Glutamatergic neuron (in vitro differentiated cells): ENCODE measurements at regions not wholly inside any gene's neighbourhood (a gene's known extent, or its start where the extent isn't known, plus 50 kb on each side); places are given as distances from the start of the nearest gene placed in this dataset.

Experiments used
- DNase-seq: peaks from one replicate; pipeline ENCODE4 v3.0.0; 2022
- H3K27ac Mint-ChIP-seq: one replicate; pipeline ENCODE4 v1.8.0; 2020; ENCODE audit warnings: mild to moderate bottlenecking, mixed read lengths, inconsistent platforms; ENCODE audit not compliant: unreplicated experiment
- H3K27me3 Mint-ChIP-seq: one replicate; pipeline ENCODE4 v1.8.0; 2020; ENCODE audit warnings: mild to moderate bottlenecking, moderate library complexity, mixed read lengths, inconsistent platforms; ENCODE audit not compliant: unreplicated experiment
- H3K36me3 Mint-ChIP-seq: one replicate; pipeline ENCODE4 v1.8.0; 2020; ENCODE audit warnings: mild to moderate bottlenecking, mixed read lengths, inconsistent platforms; ENCODE audit not compliant: unreplicated experiment
- H3K4me1 Mint-ChIP-seq: one replicate; pipeline ENCODE4 v1.8.0; 2020; ENCODE audit warnings: mild to moderate bottlenecking, low read depth, mixed read lengths, inconsistent platforms; ENCODE audit not compliant: unreplicated experiment
- H3K4me3 Mint-ChIP-seq: one replicate; pipeline ENCODE4 v1.8.0; 2020; ENCODE audit warnings: mild to moderate bottlenecking, mixed read lengths, inconsistent platforms; ENCODE audit not compliant: unreplicated experiment
- H3K9me3 Mint-ChIP-seq: one replicate; pipeline ENCODE4 v1.8.0; 2020; ENCODE audit warnings: mild to moderate bottlenecking, moderate library complexity, mixed read lengths, inconsistent platforms; ENCODE audit not compliant: unreplicated experiment
- TF ChIP-seq, protein P1 (sequence below): fragments of 200-600 bp; sonication (generic); IDR thresholded peaks from one replicate; pipeline ENCODE4 v1.5.0; 2021; ENCODE audit not compliant: partially characterized antibody, unreplicated experiment

DNA sequence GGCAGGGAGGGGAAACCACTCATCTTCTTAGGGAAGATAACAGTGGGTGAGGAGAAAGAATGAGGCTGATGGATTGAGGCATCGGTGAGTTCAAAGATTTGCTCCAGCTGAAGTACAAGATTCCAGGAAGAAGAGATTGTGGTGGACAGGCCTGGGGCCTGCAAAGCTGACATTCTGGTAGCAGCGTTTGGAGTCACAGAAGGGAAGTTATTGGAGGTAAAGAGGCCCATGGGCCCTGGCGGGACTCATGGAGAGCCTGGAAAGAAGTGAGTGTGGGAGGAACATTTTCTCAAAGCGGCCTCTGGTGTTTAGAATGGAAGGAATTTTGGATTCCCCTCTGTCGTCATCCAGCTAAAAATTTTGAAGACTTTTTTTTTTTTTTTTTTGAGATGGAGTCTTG is 160.0 kb upstream of the KLF6 start:
- Mint-ChIP-seq H3K27ac (no peak overlapping the region), H3K9me3 (peaks cover 4% of the 10 kb centered on the region), H3K27me3 (peaks cover 4% of the 10 kb centered on the region), H3K4me3 (no peak overlapping the region), H3K36me3 (no peaks in the 10 kb centered on the region), H3K4me1 (no peaks in the 10 kb centered on the region)
- no peak for DNase-seq
- TF ChIP-seq, protein P1, sequence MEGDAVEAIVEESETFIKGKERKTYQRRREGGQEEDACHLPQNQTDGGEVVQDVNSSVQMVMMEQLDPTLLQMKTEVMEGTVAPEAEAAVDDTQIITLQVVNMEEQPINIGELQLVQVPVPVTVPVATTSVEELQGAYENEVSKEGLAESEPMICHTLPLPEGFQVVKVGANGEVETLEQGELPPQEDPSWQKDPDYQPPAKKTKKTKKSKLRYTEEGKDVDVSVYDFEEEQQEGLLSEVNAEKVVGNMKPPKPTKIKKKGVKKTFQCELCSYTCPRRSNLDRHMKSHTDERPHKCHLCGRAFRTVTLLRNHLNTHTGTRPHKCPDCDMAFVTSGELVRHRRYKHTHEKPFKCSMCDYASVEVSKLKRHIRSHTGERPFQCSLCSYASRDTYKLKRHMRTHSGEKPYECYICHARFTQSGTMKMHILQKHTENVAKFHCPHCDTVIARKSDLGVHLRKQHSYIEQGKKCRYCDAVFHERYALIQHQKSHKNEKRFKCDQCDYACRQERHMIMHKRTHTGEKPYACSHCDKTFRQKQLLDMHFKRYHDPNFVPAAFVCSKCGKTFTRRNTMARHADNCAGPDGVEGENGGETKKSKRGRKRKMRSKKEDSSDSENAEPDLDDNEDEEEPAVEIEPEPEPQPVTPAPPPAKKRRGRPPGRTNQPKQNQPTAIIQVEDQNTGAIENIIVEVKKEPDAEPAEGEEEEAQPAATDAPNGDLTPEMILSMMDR = no peak

DNA sequence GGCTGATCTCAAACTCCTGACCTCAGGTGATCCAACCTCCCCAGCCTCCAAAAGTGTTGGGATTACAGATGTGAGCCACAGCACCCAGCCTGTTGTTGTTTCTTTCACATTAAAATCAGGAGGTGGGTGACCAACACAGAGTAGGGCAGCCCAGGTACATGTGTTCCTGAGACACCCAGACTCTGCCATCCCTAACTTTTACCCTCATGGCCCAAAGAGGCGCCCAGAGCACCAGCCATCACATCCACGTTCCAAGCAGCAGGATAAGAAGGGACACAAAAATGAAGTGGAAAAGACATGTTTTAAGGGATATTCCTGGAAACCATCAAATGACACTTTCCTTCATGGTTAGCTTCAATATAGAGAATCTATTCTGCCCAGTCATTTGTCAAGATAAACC is 159.6 kb upstream of the KLF6 start:
- peaks cover 4% of the 10 kb centered on the region for H3K27me3 Mint-ChIP-seq
- H3K4me1 Mint-ChIP-seq = no peaks in the 10 kb centered on the region
- no peak for DNase-seq
- TF ChIP-seq, protein P1 = no peak
- no peak overlapping the region for H3K27ac Mint-ChIP-seq
- H3K9me3 Mint-ChIP-seq = peaks cover 4% of the 10 kb centered on the region
- H3K36me3 Mint-ChIP-seq = no peaks in the 10 kb centered on the region
- no peak overlapping the region for H3K4me3 Mint-ChIP-seq

DNA sequence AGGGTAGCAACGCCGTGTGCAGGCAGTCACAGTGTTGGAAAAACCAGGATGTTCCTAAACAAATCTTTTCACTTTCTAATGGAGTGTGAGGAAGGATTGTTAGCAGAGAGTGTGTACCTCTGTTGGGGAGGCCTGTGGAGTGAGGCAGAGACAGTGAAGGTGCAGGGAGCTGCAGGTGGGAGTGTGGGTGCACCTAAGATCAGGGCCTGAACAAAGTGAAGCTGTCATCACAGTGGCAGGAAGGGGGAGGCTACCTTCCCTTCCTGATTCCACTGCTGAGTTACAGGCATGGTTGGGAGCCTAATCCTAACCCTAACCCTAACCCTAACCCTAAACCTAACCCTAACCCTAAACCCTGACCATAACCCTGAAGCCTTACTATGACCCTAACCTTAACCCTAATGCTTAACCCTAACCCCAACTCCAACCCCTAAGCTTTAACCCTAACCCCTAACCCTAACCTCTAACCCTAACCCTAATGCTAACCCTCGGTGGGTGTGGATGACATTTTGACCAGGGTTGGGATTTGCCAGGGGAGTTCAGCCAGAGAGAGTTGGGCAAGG is 158.8 kb upstream of the KLF6 start:
- H3K4me3 Mint-ChIP-seq = no peak overlapping the region
- TF ChIP-seq, protein P1 = no peak
- peaks cover 4% of the 10 kb centered on the region for H3K9me3 Mint-ChIP-seq
- H3K27me3 Mint-ChIP-seq = peaks cover 2% of the 10 kb centered on the region
- DNase-seq = no peak
- H3K4me1 Mint-ChIP-seq = no peaks in the 10 kb centered on the region
- H3K27ac Mint-ChIP-seq = no peak overlapping the region
- no peaks in the 10 kb centered on the region for H3K36me3 Mint-ChIP-seq

DNA sequence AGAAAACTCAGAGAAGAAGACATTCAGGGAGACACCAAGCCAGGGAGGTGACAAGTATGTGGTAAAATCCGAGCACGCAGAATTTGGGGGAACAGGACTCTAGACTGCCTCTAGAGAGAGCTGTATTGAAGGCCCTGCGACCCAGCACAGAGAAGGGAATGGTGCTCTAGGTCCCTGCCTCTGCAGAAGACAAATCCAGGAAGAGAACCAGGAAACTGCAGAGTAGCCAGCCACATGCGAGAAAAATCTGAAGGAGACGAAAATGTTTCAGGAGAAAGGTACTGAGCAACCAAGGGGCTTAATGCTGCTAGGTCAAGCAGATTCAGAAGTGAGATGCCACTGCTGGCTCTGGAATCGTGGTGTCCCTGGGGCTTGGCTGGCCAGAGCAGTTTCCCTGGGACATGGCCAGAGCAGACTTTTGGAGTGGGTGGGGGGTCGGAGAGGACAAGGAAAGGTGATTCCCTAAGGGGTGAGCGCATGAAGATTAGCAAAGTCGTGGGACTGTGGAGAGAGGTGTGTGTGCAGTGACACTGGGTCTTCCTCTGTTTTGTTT is 158.0 kb upstream of the KLF6 start:
- peaks cover 2% of the 10 kb centered on the region for H3K27me3 Mint-ChIP-seq
- H3K27ac Mint-ChIP-seq = no peak overlapping the region
- no peak for DNase-seq
- no peaks in the 10 kb centered on the region for H3K4me1 Mint-ChIP-seq
- H3K4me3 Mint-ChIP-seq = no peak overlapping the region
- no peaks in the 10 kb centered on the region for H3K36me3 Mint-ChIP-seq
- TF ChIP-seq, protein P1 = no peak
- H3K9me3 Mint-ChIP-seq = peaks cover 4% of the 10 kb centered on the region

DNA sequence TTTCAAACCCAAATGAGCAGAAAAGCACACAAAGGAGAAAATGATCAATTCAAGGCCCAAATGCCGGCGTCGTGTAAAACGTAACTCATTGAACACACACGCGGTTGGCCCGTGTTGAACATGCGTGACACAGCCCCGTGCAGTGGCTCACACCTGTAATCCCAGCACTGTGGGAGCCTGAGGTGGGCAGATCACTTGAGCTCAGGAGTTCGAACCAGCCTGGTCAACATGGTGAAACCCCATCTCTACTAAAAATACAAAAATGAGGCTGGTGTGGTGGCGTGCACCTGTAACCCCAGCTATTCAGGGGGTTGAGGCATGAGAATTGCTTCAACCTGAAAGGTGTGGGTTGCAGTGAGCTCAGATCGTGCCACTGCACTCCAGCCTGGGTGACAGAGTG is 156.7 kb upstream of the KLF6 start:
- TF ChIP-seq, protein P1 = no peak
- H3K27ac Mint-ChIP-seq = no peak overlapping the region
- H3K36me3 Mint-ChIP-seq = no peaks in the 10 kb centered on the region
- H3K4me3 Mint-ChIP-seq = no peak overlapping the region
- no peaks in the 10 kb centered on the region for H3K4me1 Mint-ChIP-seq
- H3K27me3 Mint-ChIP-seq = peaks cover 2% of the 10 kb centered on the region
- DNase-seq = no peak
- peaks cover 4% of the 10 kb centered on the region for H3K9me3 Mint-ChIP-seq
